Esophagus muscularis mucosa (tissue), 3 donors: ENCODE measurements at regions not wholly inside any gene's neighbourhood (a gene's known extent, or its start where the extent isn't known, plus 50 kb on each side); places are given as distances from the start of the nearest gene placed in this dataset.
"Not testable (repeated sequence)": the region's sequence is repeated elsewhere in the genome, so short reads cannot be mapped to it uniquely, and the experiment has no call there.

Experiments used
- CTCF ChIP-seq, 3 experiments: fragments of 200-600 bp in 2 of 3; fragments of 450-650 bp in 1 of 3; sonication (generic) in 2 of 3; IDR thresholded peaks; one replicate each; pipeline ENCODE4 v1.5.1; 2017 to 2019; ENCODE audit warnings: antibody characterized with exemption in 3 of 3, mild to moderate bottlenecking in 2 of 3, moderate library complexity in 1 of 3
- POLR2A ChIP-seq: fragments of 450-650 bp; IDR thresholded peaks from one replicate; pipeline ENCODE4 v1.6.1; 2017; ENCODE audit warnings: antibody characterized with exemption, moderate library complexity, mild to moderate bottlenecking, low read depth

DNA sequence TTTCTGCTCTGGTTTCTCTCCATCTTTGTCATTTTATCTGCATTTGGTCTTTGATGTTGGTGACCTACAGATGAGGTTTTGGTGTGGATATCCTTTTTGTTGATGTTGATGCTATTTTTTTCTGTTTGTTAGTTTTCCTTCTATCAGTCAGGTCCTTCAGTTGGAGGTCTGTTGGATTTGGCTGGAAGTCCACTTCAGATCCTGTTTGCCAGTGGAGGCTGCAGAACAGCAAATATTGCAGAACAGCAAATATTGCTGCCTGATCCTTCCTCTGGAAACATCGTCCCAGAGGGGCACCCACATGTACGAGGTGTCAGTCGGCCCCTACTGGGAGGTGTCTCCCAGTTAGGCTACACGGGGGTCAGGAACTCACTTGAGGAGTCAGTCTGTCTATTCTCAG is 265.4 kb upstream of the SYNCRIP start:
- not testable (repeated sequence) for TF ChIP-seq CTCF (IDR thresholded peaks at IDR 0.05); POLR2A
